ENCODE measurements at regions not wholly inside any gene's neighbourhood (a gene's known extent, or its start where the extent isn't known, plus 50 kb on each side); places are given as distances from the start of the nearest gene placed in this dataset.

DNA sequence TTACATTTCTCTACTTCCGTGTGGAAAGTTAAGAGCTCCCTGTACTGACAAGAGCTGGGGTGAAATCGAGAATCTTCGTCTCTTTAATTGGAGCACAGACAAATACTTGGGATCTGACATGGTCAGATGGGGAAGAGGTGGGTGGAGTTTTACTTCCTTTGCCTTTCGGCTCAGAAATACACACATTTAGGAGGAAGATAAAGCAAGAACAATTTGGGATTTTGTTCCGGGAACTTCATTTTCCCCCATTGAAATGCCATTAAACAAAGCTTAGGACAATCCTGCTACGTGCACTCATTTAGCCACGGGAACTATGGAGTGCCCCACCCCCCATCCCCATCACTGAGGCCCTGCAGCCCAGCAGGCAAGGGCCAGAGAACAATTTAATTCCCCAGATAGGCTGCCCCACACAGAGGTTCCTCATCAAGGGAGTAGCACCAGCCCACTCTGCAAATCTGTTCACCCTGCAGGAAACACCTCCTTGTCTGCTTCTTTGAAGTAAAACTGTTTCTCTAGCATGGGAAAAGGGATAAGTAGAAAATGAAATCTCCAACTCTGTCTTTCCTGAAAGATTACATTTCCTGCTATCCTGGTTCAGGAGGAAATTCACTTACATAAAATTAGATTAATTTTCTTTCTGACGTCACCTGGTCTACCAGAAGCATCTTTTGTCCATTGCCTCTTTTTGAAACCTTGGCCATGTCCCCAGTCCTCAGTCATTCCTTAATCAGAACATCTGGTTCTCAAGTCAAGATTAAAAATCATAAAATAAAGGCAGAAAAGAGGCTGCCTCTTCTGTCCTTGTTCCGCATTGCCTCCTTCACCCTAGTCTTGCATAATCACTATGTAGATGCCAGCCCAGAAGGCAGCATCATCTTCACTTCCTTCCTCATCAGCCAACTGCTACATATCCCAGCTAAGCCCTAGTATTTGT is 206.4 kb downstream of the ENC1 start:
- TF ChIP-seq, protein P1, sequence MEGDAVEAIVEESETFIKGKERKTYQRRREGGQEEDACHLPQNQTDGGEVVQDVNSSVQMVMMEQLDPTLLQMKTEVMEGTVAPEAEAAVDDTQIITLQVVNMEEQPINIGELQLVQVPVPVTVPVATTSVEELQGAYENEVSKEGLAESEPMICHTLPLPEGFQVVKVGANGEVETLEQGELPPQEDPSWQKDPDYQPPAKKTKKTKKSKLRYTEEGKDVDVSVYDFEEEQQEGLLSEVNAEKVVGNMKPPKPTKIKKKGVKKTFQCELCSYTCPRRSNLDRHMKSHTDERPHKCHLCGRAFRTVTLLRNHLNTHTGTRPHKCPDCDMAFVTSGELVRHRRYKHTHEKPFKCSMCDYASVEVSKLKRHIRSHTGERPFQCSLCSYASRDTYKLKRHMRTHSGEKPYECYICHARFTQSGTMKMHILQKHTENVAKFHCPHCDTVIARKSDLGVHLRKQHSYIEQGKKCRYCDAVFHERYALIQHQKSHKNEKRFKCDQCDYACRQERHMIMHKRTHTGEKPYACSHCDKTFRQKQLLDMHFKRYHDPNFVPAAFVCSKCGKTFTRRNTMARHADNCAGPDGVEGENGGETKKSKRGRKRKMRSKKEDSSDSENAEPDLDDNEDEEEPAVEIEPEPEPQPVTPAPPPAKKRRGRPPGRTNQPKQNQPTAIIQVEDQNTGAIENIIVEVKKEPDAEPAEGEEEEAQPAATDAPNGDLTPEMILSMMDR (IDR thresholded peaks at IDR 0.05) = no peak
- TF ChIP-seq POLR2A (IDR thresholded peaks at IDR 0.05) = no peak

Data from testis (tissue), 2 donors.